Smooth muscle cell (in vitro differentiated cells): ENCODE measurements at regions not wholly inside any gene's neighbourhood (a gene's known extent, or its start where the extent isn't known, plus 50 kb on each side); places are given as distances from the start of the nearest gene placed in this dataset.

Experiments
- DNase-seq: peaks from one replicate; lab custom pipeline; 2025; ENCODE audit not compliant: unreplicated experiment; lab: John Stamatoyannopoulos, UW
- H2AFZ ChIP-seq: fragments of 200-600 bp; sonication (generic); 2 replicates; pipeline ENCODE4 v1.6.0; 2016; ENCODE audit warnings: antibody characterized with exemption, low read depth, mild to moderate bottlenecking
- H3F3A ChIP-seq: fragments of 200-600 bp; sonication (generic); 2 replicates; pipeline ENCODE4 v1.6.0; 2017; ENCODE audit warnings: antibody characterized with exemption, low read depth
- H3K27ac ChIP-seq: fragments of 200-600 bp; sonication (generic); 2 replicates; pipeline ENCODE4 v1.5.1; 2016; ENCODE audit warnings: low read depth, mild to moderate bottlenecking
- H3K27me3 ChIP-seq: fragments of 200-600 bp; sonication (generic); 2 replicates; pipeline ENCODE4 v1.6.1; 2016; ENCODE audit warnings: low read depth, mild to moderate bottlenecking
- H3K36me3 ChIP-seq: fragments of 200-600 bp; sonication (generic); 2 replicates; pipeline ENCODE4 v1.5.1; 2016; ENCODE audit warnings: low read depth
- H3K4me1 ChIP-seq: fragments of 200-600 bp; sonication (generic); 2 replicates; pipeline ENCODE4 v1.5.1; 2016; ENCODE audit warnings: low read depth
- H3K4me2 ChIP-seq: fragments of 200-600 bp; sonication (generic); 2 replicates; pipeline ENCODE4 v1.6.0; 2016; ENCODE audit warnings: mild to moderate bottlenecking
- H3K4me3 ChIP-seq: fragments of 200-600 bp; sonication (generic); 2 replicates; pipeline ENCODE4 v1.5.1; 2016; ENCODE audit warnings: mild to moderate bottlenecking
- H3K79me2 ChIP-seq: fragments of 200-600 bp; sonication (generic); 2 replicates; pipeline ENCODE4 v1.6.0; 2016; ENCODE audit warnings: low read depth, mild to moderate bottlenecking
- H3K9ac ChIP-seq: fragments of 200-600 bp; sonication (generic); 2 replicates; pipeline ENCODE4 v1.6.0; 2016; ENCODE audit warnings: low read depth
- H3K9me3 ChIP-seq: fragments of 200-600 bp; sonication (generic); replicated peaks from 2 replicates; pipeline ENCODE4 v1.5.1; 2016; ENCODE audit warnings: low read depth
- H4K20me1 ChIP-seq: fragments of 200-600 bp; sonication (generic); 2 replicates; pipeline ENCODE4 v1.6.0; 2016; ENCODE audit warnings: low read depth
- WGBS: methylation state at CpG from one replicate; pipeline ENCODE4 v1.1.7; 2016; ENCODE audit warnings: low lambda C conversion rate; 5-methylcytosine and 5-hydroxymethylcytosine counted together
- TF ChIP-seq, protein P1 (sequence below): fragments of 200-600 bp; sonication (generic); IDR thresholded peaks from 2 replicates; pipeline ENCODE4 v1.5.1; 2017; ENCODE audit warnings: borderline replicate concordance, mild to moderate bottlenecking, antibody characterized with exemption; ENCODE audit not compliant: insufficient read depth, poor library complexity, severe bottlenecking

DNA sequence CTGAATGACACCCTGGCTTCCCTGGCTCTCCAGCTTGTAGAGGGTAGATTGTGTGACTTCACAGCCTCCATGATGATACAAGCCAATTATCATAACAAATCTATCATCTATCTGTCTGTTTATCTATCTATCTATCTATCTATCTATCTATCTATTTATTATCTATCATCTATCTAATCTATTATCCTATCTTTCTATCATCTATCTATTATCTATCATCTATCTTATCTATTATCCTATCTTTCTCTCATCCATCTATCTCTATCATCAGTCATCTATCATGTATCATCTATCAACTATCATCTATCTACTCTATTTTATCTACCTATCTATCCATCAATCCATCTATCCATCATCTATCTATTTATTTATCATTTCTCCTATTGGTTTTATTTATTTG lies 361.8 kb downstream of the RNF144A start:
- Histone ChIP-seq H3K4me2 (no peak overlapping the region), H3K79me2 (no peaks in the 10 kb centered on the region), H3K4me3 (no peak overlapping the region), H4K20me1 (no peaks in the 10 kb centered on the region), H3K36me3 (no peaks in the 10 kb centered on the region), H3K27me3 (no peaks in the 10 kb centered on the region), H3K9me3 (no peaks in the 10 kb centered on the region), H3K27ac (no peak overlapping the region), H2AFZ (no peak overlapping the region), H3F3A (no peaks in the 10 kb centered on the region), H3K4me1 (no peaks in the 10 kb centered on the region), H3K9ac (no peak overlapping the region)
- no peak for DNase-seq
- TF ChIP-seq, protein P1, sequence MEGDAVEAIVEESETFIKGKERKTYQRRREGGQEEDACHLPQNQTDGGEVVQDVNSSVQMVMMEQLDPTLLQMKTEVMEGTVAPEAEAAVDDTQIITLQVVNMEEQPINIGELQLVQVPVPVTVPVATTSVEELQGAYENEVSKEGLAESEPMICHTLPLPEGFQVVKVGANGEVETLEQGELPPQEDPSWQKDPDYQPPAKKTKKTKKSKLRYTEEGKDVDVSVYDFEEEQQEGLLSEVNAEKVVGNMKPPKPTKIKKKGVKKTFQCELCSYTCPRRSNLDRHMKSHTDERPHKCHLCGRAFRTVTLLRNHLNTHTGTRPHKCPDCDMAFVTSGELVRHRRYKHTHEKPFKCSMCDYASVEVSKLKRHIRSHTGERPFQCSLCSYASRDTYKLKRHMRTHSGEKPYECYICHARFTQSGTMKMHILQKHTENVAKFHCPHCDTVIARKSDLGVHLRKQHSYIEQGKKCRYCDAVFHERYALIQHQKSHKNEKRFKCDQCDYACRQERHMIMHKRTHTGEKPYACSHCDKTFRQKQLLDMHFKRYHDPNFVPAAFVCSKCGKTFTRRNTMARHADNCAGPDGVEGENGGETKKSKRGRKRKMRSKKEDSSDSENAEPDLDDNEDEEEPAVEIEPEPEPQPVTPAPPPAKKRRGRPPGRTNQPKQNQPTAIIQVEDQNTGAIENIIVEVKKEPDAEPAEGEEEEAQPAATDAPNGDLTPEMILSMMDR: no peak

DNA sequence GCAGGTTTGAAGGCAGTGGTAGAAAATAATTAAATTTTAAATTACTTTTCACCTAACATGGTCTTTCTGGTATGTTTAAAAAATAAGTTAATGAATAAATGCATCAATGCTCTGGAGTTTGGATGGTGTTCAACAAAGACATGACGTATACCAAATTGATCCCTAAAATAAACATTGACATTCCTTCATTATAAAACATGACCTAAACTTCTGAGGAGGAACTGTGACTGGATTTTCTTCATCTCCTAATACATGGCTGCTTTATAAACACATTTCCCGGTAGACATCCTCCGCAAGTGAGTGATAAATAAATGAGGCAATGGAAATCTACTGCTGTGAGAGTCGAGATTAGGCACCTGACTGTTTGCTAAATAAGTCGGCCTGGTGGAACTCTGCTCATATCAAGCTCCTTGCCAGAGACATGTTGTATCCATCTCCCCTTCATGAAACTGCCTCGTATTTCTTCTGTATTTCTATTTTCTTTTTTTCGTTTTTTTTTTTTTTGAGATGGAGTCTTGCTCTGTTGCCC lies 362.3 kb downstream of the RNF144A start:
- Histone ChIP-seq H3K79me2 (no peaks in the 10 kb centered on the region), H3K27ac (no peak overlapping the region), H3K4me3 (no peak overlapping the region), H3K27me3 (no peaks in the 10 kb centered on the region), H2AFZ (no peak overlapping the region), H3F3A (no peaks in the 10 kb centered on the region), H3K36me3 (no peaks in the 10 kb centered on the region), H3K9me3 (no peaks in the 10 kb centered on the region), H3K9ac (no peak overlapping the region), H3K4me2 (no peak overlapping the region), H3K4me1 (no peaks in the 10 kb centered on the region), H4K20me1 (no peaks in the 10 kb centered on the region)
- TF ChIP-seq, protein P1: no peak
- WGBS: 80% methylated on average over 6 of the region's 7 CpGs
- DNase-seq: no peak

DNA sequence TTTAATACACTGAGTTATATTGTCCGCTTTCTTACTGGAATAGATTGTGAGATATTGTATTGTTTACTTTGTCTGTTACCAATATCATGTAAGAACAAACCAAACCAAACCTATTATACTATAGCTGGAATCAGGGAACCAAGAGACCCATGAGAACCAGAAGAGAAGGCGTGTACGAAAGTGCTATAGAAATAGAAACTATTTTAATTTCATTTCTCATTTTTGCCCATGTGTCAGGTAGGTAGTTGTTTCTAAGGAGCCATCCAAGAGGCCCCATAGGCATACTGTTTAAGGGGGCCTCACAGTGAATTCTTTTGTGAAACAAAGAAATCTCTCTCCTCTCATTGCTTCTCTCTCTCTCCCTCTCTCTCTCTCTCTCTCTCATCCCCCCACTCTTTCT lies 363.6 kb downstream of the RNF144A start:
- TF ChIP-seq, protein P1: no peak
- WGBS: 75% methylated on average over 3 of the region's 3 CpGs
- Histone ChIP-seq H4K20me1 (no peaks in the 10 kb centered on the region), H3K9me3 (no peaks in the 10 kb centered on the region), H3K4me3 (no peak overlapping the region), H3K4me1 (no peaks in the 10 kb centered on the region), H3K36me3 (no peaks in the 10 kb centered on the region), H3F3A (no peaks in the 10 kb centered on the region), H3K27ac (no peak overlapping the region), H3K79me2 (no peaks in the 10 kb centered on the region), H3K9ac (no peak overlapping the region), H3K27me3 (no peaks in the 10 kb centered on the region), H2AFZ (no peak overlapping the region), H3K4me2 (no peak overlapping the region)
- DNase-seq: no peak
